ENCODE measurements at regions not wholly inside any gene's neighbourhood (a gene's known extent, or its start where the extent isn't known, plus 50 kb on each side); places are given as distances from the start of the nearest gene placed in this dataset.

- Histone ChIP-seq H3K4me1 (ENCODE audit: control insufficient read depth, extremely low read depth, insufficient read depth, low read length) (no peaks in the 10 kb centered on the region), H3K4me3 (ENCODE audit: control insufficient read depth in 2 of 3, extremely low read depth in 1 of 3, insufficient read depth in 2 of 3, low read depth in 1 of 3, low read length in 3 of 3) (no peak overlapping the region), H3K9ac (ENCODE audit: control insufficient read depth, extremely low read depth, insufficient read depth, low read length) (no peak overlapping the region), H3K79me2 (ENCODE audit: control insufficient read depth, insufficient read depth, low read length) (no peaks in the 10 kb centered on the region), H3K9me3 (ENCODE audit: control insufficient read depth, low read depth, low read length) (peaks cover 3% of the 10 kb centered on the region), H4K20me1 (ENCODE audit: control insufficient read depth, extremely low read depth, insufficient read depth, low read length) (no peaks in the 10 kb centered on the region), H3K9me1 (ENCODE audit: control insufficient read depth, extremely low read depth, insufficient read depth, low read length) (no peaks in the 10 kb centered on the region), H3K27ac (ENCODE audit: control insufficient read depth, insufficient read depth, low read length) (no peak overlapping the region), H2AFZ (ENCODE audit: control insufficient read depth, low read length) (no peak overlapping the region), H3K27me3 (ENCODE audit: control insufficient read depth, extremely low read depth, insufficient read depth, low read length) (no peaks in the 10 kb centered on the region), H3K4me2 (ENCODE audit: control insufficient read depth, extremely low read depth, insufficient read depth, low read depth, low read length) (no peak overlapping the region), H3K36me3 (ENCODE audit: control insufficient read depth in 2 of 2, extremely low read depth in 1 of 2, insufficient read depth in 2 of 2, low read length in 2 of 2) (no peaks in the 10 kb centered on the region)
- DNase-seq (ENCODE audit: low read depth, low spot score) (no peak), FAIRE-seq (no peak)
- dilution Hi-C loops (cut with MboI; ENCODE audit: extremely low pct_ligation_motif_present, low sequenced_read_pairs), result no loop called here
- TF ChIP-seq EZH2 (IDR thresholded peaks at IDR 0.05; ENCODE audit: low read length), result no peak
- TF ChIP-seq, protein P1, sequence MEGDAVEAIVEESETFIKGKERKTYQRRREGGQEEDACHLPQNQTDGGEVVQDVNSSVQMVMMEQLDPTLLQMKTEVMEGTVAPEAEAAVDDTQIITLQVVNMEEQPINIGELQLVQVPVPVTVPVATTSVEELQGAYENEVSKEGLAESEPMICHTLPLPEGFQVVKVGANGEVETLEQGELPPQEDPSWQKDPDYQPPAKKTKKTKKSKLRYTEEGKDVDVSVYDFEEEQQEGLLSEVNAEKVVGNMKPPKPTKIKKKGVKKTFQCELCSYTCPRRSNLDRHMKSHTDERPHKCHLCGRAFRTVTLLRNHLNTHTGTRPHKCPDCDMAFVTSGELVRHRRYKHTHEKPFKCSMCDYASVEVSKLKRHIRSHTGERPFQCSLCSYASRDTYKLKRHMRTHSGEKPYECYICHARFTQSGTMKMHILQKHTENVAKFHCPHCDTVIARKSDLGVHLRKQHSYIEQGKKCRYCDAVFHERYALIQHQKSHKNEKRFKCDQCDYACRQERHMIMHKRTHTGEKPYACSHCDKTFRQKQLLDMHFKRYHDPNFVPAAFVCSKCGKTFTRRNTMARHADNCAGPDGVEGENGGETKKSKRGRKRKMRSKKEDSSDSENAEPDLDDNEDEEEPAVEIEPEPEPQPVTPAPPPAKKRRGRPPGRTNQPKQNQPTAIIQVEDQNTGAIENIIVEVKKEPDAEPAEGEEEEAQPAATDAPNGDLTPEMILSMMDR (optimal IDR thresholded peaks at IDR 0.05 in 1 of 3, IDR thresholded peaks at IDR 0.05 in 1 of 3, conservative IDR thresholded peaks at IDR 0.05 in 1 of 3; ENCODE audit: extremely low read depth in 1 of 3, insufficient read depth in 2 of 3, low read length in 3 of 3), result no peak
Observed at GRCh38 chr7:86006909-86007308, 636.8 kb upstream of the GRM3 start.

- Histone ChIP-seq H3K4me3 (ENCODE audit: control insufficient read depth in 2 of 3, extremely low read depth in 1 of 3, insufficient read depth in 2 of 3, low read depth in 1 of 3, low read length in 3 of 3) (no peak overlapping the region), H3K9me3 (ENCODE audit: control insufficient read depth, low read depth, low read length) (peaks cover 3% of the 10 kb centered on the region), H3K79me2 (ENCODE audit: control insufficient read depth, insufficient read depth, low read length) (no peaks in the 10 kb centered on the region), H3K4me1 (ENCODE audit: control insufficient read depth, extremely low read depth, insufficient read depth, low read length) (no peaks in the 10 kb centered on the region), H3K4me2 (ENCODE audit: control insufficient read depth, extremely low read depth, insufficient read depth, low read depth, low read length) (no peak overlapping the region), H3K9ac (ENCODE audit: control insufficient read depth, extremely low read depth, insufficient read depth, low read length) (no peak overlapping the region), H4K20me1 (ENCODE audit: control insufficient read depth, extremely low read depth, insufficient read depth, low read length) (no peaks in the 10 kb centered on the region), H3K27me3 (ENCODE audit: control insufficient read depth, extremely low read depth, insufficient read depth, low read length) (no peaks in the 10 kb centered on the region), H3K36me3 (ENCODE audit: control insufficient read depth in 2 of 2, extremely low read depth in 1 of 2, insufficient read depth in 2 of 2, low read length in 2 of 2) (no peaks in the 10 kb centered on the region), H2AFZ (ENCODE audit: control insufficient read depth, low read length) (no peak overlapping the region), H3K9me1 (ENCODE audit: control insufficient read depth, extremely low read depth, insufficient read depth, low read length) (no peaks in the 10 kb centered on the region), H3K27ac (ENCODE audit: control insufficient read depth, insufficient read depth, low read length) (no peak overlapping the region)
- dilution Hi-C loops (cut with MboI; ENCODE audit: extremely low pct_ligation_motif_present, low sequenced_read_pairs), result no loop called here
- DNase-seq (ENCODE audit: low read depth, low spot score) (no peak), FAIRE-seq (no peak)
- no peak for TF ChIP-seq EZH2 (IDR thresholded peaks at IDR 0.05; ENCODE audit: low read length)
- TF ChIP-seq, protein P1 (optimal IDR thresholded peaks at IDR 0.05 in 1 of 3, IDR thresholded peaks at IDR 0.05 in 1 of 3, conservative IDR thresholded peaks at IDR 0.05 in 1 of 3; ENCODE audit: extremely low read depth in 1 of 3, insufficient read depth in 2 of 3, low read length in 3 of 3), result no peak
Observed at GRCh38 chr7:86002858-86003257, 640.9 kb upstream of the GRM3 start.

All from keratinocyte (primary cell).